ENCODE measurements at regions not wholly inside any gene's neighbourhood (a gene's known extent, or its start where the extent isn't known, plus 50 kb on each side); places are given as distances from the start of the nearest gene placed in this dataset.

- H3K4me3 ChIP-seq, result no peak overlapping the region
- no peak for TF ChIP-seq POLR2A (IDR thresholded peaks at IDR 0.05)
- TF ChIP-seq, protein P1, sequence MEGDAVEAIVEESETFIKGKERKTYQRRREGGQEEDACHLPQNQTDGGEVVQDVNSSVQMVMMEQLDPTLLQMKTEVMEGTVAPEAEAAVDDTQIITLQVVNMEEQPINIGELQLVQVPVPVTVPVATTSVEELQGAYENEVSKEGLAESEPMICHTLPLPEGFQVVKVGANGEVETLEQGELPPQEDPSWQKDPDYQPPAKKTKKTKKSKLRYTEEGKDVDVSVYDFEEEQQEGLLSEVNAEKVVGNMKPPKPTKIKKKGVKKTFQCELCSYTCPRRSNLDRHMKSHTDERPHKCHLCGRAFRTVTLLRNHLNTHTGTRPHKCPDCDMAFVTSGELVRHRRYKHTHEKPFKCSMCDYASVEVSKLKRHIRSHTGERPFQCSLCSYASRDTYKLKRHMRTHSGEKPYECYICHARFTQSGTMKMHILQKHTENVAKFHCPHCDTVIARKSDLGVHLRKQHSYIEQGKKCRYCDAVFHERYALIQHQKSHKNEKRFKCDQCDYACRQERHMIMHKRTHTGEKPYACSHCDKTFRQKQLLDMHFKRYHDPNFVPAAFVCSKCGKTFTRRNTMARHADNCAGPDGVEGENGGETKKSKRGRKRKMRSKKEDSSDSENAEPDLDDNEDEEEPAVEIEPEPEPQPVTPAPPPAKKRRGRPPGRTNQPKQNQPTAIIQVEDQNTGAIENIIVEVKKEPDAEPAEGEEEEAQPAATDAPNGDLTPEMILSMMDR (IDR thresholded peaks at IDR 0.05), result no peak
- no peak for DNase-seq
- peaks cover 0 to 5% (median 0%) of the 10 kb centered on the region in 3 donors for H3K9me3 ChIP-seq (replicated peaks in 1 of 3)
- H3K27me3 ChIP-seq, result no peaks in the 10 kb centered on the region
- intact Hi-C loops (cut with DNase I), result no loop called here
- no peak overlapping the region for H3K27ac ChIP-seq
- H3K36me3 ChIP-seq (replicated peaks in 1 of 2), result no peaks in the 10 kb centered on the region
- WGBS, 4 donors, result 87 to 94% (median 89%) methylated on average over 2 of the region's 2 CpGs
- H3K4me1 ChIP-seq (replicated peaks in 1 of 2), result no peaks in the 10 kb centered on the region
These were observed 1216.0 kb upstream of the PCDH20 start for GRCh38 chr13:62631619-62632018.

GRCh38 chr13:62631124-62631523, 1215.5 kb upstream of the PCDH20 start:
- peaks cover 0 to 5% (median 0%) of the 10 kb centered on the region in 3 donors for H3K9me3 ChIP-seq (replicated peaks in 1 of 3)
- no peak for DNase-seq
- intact Hi-C loops (cut with DNase I), result no loop called here

GRCh38 chr13:62629618-62630017, 1214.0 kb upstream of the PCDH20 start:
- no peak for DNase-seq

More at GRCh38 chr13:62631124-62631523, 1215.5 kb upstream of the PCDH20 start:
- no peak overlapping the region for H3K4me3 ChIP-seq
- H3K27ac ChIP-seq, result no peak overlapping the region
- H3K36me3 ChIP-seq (replicated peaks in 1 of 2), result no peaks in the 10 kb centered on the region
- no peak for TF ChIP-seq POLR2A (IDR thresholded peaks at IDR 0.05)
- TF ChIP-seq, protein P1 (IDR thresholded peaks at IDR 0.05), result no peak
- no peaks in the 10 kb centered on the region for H3K4me1 ChIP-seq (replicated peaks in 1 of 2)
- H3K27me3 ChIP-seq, result no peaks in the 10 kb centered on the region

GRCh38 chr13:62627226-62627625, 1211.6 kb upstream of the PCDH20 start:
- H3K27ac ChIP-seq, result no peak overlapping the region

More at GRCh38 chr13:62629618-62630017, 1214.0 kb upstream of the PCDH20 start:
- Histone ChIP-seq H3K4me1 (replicated peaks in 1 of 2) (no peaks in the 10 kb centered on the region), H3K9me3 (replicated peaks in 1 of 3) (peaks cover 0 to 5% (median 0%) of the 10 kb centered on the region in 3 donors), H3K4me3 (no peak overlapping the region), H3K27me3 (no peaks in the 10 kb centered on the region), H3K36me3 (replicated peaks in 1 of 2) (no peaks in the 10 kb centered on the region), H3K27ac (no peak overlapping the region)
- TF ChIP-seq, protein P1 (IDR thresholded peaks at IDR 0.05), result no peak
- TF ChIP-seq POLR2A (IDR thresholded peaks at IDR 0.05), result no peak
- intact Hi-C loops (cut with DNase I), result no loop called here
- 57 to 81% (median 71%) methylated on average over 3 of the region's 3 CpGs for WGBS, 4 donors

More at GRCh38 chr13:62627226-62627625, 1211.6 kb upstream of the PCDH20 start:
- H3K27me3 ChIP-seq, result no peaks in the 10 kb centered on the region
- H3K4me3 ChIP-seq, result no peak overlapping the region
- no peaks in the 10 kb centered on the region for H3K36me3 ChIP-seq (replicated peaks in 1 of 2)
- H3K4me1 ChIP-seq (replicated peaks in 1 of 2), result no peaks in the 10 kb centered on the region
- no peak for TF ChIP-seq POLR2A (IDR thresholded peaks at IDR 0.05)
- TF ChIP-seq, protein P1 (IDR thresholded peaks at IDR 0.05), result no peak
- DNase-seq, result no peak
- intact Hi-C loops (cut with DNase I), result no loop called here
- WGBS, 4 donors, result 84 to 91% (median 86%) methylated on average over 15 of the region's 15 CpGs
- peaks cover 0 to 5% (median 0%) of the 10 kb centered on the region in 3 donors for H3K9me3 ChIP-seq (replicated peaks in 1 of 3)
